GM18511 (cell line): ENCODE measurements at regions not wholly inside any gene's neighbourhood (a gene's known extent, or its start where the extent isn't known, plus 50 kb on each side); places are given as distances from the start of the nearest gene placed in this dataset.

Experiments
- ATAC-seq: cut with Tn5 transposase; IDR thresholded peaks from one replicate; pipeline ENCODE4 v1.9.1; 2021; ENCODE audit warnings: mild to moderate bottlenecking, moderate library complexity; ENCODE audit not compliant: unreplicated experiment

DNA sequence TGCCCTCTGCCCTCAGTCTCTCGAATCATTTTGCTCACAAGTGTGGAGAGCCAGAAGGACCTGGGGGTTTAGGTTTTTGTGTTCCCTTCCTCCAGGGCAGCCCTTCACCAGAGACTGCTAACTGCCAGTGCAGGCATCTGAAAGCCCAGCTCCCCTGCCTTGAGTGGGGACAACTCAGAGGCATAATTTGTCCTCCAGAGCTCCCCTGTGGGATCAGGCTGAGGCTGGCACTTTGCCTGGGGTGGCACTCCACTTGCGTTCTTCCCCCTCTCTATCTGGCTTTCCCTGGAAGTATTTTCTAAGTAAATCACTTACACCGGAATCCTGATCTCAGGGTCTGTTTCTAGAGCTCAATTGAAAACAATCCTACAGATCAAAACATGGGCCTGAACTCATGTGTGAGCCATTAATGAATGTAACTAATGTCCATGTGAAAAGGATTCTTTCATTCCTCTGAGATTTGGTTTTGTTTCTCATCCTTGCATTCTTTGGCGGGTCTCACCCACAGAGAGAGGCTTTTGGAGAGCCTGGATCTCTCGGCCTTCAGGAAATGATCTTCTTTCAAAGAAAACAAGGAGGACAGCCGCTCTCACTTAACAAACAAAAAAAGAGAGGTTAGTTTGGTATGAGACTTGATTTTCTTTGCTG is 125.7 kb upstream of the RIPOR2 start:
- ATAC-seq = no peak

DNA sequence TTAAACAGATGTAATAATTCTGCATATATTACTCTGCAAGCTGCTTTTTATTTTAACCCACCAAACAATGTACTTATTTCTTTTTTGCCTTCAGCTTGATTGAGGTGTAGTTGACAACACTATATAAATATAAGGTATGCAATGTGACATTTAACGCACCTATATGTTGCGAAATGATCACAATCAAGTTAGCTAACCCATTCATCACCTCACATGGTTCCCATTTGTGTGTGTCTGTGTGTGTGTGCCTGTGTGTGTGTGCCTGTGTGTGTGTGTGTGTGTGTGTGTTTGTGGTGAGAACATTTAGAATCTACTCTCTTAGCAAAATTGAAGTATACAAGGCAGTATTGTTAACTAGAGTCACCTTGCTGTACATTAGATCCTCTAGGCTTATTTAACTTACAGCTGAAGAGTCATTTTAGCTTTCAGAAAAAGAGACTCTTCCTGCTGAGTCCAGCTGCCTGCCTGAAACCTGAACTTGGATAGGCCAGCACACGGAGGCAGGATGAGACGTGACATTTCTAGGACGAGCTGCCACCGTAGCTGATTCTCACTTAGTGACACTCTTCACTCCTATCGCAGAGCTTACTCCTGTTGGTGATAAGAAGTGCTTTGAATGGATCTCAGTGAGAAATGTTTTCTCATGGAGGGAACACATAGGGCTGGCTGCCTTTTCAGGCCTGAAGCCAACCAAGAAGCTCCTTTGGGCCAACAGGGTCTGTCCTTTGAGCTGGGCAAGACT is 126.5 kb upstream of the RIPOR2 start:
- no peak for ATAC-seq

DNA sequence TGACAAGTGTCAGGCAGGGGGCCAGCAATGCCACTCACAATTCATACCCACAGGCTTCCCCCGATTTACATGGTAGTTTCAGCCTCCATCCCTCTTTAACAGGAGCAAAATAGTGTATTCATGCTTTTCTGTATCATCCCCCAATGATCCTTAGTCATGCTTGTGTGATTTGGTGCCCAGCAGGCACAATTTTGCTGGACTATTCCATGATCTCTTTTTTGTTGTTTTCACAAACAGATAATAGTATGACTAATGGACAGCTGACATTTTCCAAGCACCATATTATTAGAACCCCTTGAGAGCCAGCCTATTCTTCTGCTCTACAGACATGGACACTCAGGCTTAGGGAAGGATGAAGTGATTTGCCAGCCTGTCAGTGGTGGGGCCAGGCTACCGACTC is 128.2 kb upstream of the RIPOR2 start:
- ATAC-seq = no peak

DNA sequence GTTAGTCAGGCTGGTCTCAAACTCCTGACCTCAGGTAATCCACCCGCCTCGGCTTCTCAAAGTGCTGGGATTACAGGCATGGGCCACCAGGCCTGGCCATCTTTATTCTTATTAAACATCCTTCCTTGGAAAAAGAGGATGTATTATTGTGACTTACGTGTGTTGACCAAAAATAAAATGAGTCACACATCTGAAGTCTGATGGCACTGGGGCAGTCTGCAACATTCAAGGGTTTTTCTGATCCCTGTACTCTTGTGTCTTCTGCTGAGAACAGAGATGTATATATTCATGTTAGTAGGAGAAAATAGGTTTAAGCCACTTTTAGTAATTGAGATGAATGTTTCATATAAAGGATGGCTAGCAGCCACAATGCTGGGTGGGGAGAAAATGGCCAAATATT is 129.9 kb upstream of the RIPOR2 start:
- no peak for ATAC-seq

DNA sequence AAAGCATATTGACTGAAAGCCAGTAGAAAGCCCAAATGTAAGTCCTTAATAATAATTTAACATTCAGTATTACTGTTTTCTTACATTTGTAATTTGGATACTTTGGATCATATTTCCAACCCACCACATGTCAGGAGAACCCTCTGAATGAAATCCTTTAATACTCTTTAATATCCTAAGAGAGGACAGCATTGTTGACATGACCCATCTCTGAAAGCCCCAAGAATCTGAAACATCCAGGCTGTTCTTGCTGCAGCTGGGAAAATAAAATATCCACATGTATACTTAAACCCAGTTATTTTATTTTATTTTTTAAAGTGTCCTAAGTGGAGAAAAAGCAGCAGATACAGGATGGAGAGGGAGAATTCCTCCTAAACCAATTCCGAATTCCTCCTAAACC is 130.8 kb upstream of the RIPOR2 start:
- ATAC-seq = no peak

DNA sequence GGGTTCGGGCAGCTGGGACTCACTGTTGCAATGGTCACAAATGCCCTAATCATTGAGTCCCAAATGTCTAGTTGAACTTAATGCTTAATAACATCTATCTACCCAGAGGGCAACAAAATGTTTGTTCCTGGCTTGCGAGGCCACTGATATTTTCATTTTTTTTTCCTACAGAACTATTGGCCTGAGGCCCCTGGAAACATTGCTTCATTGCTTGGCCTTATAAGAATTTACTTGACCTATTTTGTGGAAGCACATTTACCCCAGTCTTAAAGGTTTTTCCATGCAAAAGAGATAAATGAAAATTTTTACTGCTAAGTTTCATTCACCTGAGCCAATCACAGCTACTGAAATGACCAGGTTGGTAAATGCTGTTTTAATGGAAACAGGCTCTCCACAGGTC is 133.1 kb upstream of the RIPOR2 start:
- ATAC-seq = no peak

DNA sequence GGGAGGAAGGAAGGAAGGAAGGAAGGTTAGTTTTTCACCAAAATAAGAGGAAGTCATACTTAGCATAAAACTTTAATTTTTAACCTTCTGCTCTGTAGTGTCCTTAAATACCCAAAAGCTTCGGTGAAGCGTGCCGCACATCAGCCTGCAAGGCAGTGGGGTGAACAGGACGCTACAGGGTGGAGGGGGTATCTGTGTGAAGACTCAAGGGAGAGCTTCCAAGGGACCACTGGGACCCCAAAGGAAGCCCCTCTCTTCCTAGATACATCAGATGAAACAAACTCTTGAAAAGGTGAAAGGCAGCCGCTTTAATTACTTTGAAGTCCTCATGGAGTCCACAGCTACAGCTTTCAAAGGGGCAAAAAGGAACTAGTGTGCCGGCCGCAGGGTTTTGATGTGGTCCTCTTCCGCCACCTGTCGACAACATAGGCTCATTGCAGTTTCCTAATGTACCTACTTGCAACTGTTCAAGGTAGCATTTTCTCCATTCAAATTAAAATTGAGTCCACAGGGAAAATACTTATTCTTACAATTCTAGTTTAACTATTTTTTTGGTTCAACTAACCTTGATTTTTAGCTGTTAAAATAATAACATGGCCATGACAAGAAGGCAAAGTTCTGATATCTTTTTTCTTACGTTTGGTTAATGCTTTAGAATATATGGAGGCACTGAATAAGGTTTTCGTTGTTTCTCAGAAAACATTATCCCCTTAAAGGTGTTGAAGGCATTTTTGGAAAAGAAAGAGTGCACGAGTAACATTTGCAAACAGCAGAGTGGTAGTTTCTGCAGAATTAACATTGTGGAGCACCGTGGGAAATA is 135.0 kb upstream of the RIPOR2 start:
- peak; percentile 93 for ATAC-seq

DNA sequence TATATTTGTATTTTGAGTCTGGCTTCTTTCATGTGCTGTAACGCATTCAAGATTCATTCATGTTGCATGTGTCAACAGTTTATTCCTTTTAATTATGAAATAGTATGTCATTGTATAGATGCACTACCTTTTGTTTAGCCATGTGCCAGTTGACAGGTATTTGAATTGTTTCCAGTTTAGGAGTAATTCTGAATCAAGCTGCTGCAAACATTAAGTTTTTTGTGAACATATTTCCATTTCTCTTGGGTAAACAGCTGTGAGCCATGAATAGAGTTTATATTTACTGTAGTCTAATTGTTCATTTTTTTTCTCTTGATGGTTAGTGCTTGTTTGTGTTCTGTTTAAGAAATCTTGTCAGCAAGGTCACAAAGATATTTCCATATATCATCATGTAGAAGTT is 142.4 kb upstream of the RIPOR2 start:
- ATAC-seq = no peak

DNA sequence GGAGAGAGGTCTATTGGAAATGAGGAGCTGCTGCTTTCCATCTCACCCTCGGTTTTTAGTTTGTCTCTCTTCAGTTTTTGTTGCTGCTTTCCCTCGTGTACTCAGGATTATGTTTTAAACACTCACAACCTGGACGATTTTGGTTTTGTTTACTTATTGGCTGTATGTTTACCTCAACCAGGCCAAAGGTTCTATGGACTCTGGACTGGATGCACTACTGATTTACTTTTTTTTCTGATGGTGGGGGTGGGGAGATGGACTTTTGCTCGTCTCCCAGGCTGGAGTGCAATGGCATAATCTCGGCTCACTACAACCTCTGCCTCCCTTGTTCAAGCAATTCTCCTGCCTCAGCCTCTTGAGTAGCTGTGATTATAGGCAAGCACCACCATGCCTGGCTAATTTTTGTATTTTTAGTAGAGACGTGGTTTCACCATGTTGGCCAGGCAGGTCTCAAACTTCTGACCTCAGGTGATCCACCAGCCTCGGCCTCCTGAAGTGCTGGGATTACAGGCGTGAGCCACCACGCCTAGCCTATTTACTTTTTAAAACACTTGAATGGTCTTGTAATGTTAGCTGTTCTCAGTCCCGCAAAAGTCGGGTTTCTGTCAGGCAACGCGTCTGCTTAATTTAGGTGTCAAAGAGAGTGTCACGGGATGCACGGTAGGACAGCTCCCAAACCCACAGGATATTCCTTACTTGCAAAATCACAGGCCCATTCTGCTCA is 148.2 kb upstream of the RIPOR2 start:
- no peak for ATAC-seq

DNA sequence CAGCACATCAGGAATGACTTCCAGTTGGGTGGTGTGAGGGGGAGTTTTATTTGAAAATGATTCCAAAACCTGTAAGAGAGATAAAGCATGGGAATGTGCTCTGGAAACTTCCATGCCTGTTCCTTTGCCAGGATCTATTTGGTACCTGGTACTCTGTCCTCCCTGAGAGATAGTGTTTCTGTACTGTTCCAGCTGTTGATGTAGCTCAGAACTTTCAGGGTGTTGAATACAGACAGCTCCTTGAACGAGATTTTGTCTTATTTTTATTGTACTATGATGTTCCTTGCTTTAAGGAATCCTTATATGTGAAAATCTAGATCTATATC is 148.7 kb upstream of the RIPOR2 start:
- ATAC-seq = no peak

DNA sequence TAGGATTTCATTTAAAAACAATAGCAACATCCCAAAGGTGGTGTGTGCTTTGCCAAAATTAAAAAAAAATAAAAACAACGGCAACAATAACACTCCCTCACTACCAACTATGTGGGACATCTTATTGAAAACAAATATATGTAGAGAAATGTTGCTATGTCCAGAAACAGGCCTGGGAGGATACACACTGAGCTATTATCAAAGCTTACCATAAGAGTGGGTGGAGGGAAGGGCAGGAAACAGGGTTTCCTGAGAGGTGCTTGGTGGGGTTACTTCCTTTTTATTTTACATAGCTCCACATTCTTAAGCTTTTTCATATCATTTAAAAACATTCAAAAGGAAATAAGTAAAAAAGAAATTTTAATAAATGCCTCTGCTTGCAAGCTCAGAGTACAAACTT is 150.0 kb upstream of the RIPOR2 start:
- no peak for ATAC-seq

DNA sequence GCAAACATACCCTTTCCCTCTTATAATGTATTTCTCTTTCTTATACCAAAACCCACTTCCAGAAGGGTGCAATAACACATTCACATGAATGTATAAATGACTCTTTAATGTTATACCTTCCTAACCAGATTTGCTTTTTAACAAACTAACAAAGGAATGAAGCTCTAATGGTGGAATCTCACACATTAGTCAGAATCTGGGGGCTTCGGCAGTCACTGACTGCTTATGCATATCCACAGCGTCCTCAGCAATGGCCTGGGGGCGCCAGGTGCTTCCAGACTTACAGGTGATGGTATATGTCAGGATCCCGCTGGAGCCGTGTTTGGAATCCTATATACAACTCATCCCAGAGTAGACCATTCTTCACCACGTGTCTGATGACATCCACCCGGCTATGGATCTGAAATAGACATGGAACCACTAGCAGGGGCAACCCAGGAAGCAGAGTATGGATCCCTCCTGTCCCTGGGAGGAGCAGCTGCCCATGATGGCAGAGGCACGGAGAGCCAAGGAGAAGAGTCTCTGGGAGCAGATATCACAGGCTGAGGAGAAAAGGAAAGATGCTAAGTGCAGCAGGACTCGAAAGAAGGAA is 150.8 kb upstream of the RIPOR2 start:
- ATAC-seq = no peak

DNA sequence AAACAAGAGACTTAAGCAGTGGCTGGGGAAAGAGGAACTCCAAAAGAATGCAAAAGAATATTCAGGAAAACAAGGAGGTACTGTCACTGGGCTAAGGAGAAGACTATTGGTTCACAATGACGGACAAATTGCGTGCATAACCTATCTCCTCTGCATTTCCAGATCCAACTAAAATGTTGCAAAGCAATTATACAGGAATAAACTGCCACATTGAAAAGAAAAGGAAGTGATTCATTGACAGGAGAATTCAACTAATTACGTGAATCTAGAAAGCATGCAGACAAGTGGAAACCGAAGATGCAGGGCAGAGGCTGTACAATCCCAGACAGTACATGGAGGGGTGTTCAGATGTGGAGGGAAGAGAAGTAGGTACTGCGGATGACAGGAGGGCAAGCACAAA is 152.8 kb upstream of the RIPOR2 start:
- ATAC-seq = no peak

DNA sequence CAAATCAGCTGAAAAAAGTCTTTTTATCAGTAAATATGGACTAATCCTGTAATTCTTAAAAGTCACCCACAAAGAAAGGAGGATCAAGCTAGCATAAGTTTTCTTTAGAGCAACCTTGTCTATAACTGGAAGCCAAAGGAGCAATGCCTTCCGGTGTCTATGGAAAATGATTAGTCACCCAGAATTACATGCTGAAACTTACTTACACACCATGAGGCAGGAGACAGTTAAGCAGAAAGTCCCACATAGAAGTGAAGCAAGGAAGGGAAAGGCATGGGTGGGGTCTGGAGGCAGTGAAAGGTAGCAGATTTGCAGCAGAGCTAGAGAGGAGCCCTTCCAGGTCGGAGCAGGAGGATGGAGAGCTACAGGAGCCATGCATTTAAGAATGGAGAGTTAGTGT is 153.7 kb upstream of the RIPOR2 start:
- ATAC-seq = no peak

DNA sequence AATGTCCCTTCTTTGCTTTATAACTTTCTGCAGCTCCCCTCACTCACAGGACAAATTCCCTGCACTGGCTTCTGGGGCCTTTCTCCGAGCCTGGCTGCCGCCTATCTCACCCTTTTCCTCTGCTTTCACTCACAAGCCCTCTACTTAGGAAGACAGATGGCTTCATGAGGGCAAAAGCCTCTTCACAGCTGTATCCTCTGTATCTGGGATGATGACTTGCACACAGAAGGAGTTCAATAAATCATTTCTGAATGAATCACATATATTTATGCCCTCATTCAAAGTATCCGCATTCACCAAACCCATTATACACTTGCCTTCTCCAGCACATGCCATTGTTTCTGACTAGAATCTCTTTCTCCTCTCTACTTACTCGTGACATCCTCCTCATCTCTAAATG is 159.0 kb upstream of the RIPOR2 start:
- ATAC-seq = no peak

DNA sequence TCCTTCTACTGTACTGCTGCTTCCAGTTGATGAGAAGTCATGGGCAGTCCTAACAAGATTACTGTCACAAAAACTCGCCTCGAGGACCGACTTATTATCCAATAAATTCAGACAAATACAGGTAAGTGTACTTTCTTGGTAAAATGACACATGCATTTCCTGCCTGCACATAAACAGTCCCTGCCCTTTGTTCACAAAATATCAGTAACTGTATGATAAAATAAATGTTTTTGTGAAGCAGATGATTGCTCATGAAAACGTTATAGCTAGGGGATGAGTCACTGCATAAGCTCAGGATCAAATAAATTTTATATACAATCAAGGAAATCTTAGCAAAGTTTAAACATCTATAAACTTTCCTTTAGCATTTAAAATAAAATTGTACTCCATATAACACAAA is 164.5 kb upstream of the RIPOR2 start:
- no peak for ATAC-seq

DNA sequence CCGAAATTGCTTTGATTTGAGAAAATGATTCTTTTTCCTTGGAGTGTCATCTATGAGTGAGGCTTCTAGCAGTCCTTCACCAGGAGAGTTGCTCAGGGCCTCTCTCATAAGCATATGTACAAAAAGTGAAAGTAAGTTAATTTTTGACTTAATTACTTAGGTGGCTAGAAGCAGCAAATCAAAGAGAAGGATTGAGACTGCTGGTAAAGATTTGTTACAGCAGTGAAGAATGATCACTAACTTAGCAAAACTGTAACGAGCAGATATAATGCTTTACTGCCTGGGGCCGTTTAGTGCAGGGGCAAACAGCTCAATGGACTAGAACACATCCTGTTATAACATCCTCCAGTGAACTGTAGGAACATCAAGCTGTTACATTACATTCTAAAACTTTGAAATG is 167.8 kb upstream of the RIPOR2 start:
- ATAC-seq = no peak

DNA sequence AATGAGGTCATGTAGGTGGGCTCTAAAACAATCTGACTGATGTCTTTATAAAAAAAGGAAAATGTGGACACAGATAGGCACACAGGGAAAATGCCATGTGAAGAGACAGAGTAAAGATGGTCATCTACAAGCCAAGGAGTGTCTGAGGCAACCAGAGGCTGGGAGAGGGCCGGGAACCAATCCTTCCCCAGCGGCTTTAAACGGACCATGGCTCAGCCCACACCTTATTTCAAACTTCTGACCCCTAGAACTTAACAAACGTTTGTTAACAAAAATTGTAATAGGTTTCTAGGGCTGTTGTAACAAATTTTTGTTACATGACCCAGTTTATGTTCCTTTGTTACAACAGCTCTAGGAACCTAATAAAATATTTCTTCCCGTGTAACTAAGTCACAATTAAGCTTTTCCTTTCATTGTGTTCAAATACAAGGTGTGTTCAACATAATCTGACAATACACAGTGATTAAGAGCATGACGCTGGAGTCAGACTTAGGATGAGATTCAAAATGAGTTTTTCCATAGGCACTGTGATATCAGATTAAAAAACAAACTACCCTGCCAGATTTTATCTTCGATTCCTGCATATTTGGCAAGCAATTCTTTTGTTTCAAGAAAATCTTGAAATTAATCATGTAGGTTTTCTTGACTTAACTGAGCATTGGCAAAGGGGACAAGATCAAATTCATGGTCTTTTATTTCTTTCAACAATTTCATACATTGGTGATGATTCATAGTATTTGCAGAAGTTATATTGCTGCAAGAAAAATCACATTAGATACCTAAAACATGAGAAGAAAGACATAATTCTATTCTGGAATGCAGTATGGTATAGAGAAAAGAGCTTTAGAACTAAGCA is 169.5 kb upstream of the RIPOR2 start:
- no peak for ATAC-seq

DNA sequence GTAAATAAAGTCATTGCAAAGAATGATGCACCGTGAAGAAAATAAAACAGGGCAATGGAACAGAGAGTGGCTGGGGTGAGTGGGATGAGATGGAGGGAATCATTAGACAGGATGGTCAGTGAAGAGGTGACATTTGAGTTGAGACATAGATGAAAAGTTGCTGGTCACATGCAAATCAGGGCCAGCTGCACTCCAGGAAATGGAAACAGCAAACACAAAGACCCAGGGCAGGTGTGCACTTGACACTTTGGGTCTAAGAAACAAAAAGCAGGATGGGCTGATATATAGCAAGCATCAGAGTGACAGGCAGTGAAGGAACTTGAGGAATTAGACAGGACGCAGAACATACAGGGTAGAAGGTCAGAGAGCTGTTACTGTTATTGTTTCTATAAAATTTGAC is 171.5 kb upstream of the RIPOR2 start:
- peak; percentile 44 for ATAC-seq

DNA sequence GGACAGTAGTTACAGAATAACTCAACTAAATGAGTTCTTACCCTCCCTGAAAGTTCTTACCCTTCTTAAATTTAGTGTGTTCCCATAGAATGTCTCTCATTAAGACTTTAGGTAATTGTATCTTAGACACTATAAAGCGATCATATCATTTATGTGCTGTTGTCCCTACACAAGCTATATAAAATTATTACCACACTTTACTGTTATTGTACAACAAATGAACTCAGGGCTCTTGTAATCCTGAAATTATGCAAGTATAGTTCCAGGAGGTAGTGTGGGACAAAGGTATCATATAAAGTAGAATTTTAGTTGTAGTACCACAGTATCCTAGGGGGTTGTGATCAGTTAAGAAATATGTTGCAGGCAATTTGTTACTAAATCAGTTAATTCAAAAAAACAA is 167.4 kb upstream of the CARMIL1 start:
- no peak for ATAC-seq
